Stomach (tissue), 4 donors: ENCODE measurements at regions not wholly inside any gene's neighbourhood (a gene's known extent, or its start where the extent isn't known, plus 50 kb on each side); places are given as distances from the start of the nearest gene placed in this dataset.

ENCODE experiments used
- POLR2A ChIP-seq, 4 donors: fragments of 450-650 bp; IDR thresholded peaks; one replicate each; pipeline ENCODE4 v1.6.1; 2016; ENCODE audit warnings: antibody characterized with exemption in 4 of 4, control low read depth in 2 of 4, mild to moderate bottlenecking in 1 of 4, moderate library complexity in 1 of 4
- TF ChIP-seq, protein P1 (sequence below), 7 experiments: fragments of 450-650 bp in 4 of 7; fragments of 200-600 bp in 3 of 7; sonication (generic) in 3 of 7; IDR thresholded peaks; one replicate each; pipeline ENCODE4 v1.5.1; 2016 to 2019; ENCODE audit warnings: antibody characterized with exemption in 7 of 7, control low read depth in 2 of 7, mild to moderate bottlenecking in 1 of 7

DNA sequence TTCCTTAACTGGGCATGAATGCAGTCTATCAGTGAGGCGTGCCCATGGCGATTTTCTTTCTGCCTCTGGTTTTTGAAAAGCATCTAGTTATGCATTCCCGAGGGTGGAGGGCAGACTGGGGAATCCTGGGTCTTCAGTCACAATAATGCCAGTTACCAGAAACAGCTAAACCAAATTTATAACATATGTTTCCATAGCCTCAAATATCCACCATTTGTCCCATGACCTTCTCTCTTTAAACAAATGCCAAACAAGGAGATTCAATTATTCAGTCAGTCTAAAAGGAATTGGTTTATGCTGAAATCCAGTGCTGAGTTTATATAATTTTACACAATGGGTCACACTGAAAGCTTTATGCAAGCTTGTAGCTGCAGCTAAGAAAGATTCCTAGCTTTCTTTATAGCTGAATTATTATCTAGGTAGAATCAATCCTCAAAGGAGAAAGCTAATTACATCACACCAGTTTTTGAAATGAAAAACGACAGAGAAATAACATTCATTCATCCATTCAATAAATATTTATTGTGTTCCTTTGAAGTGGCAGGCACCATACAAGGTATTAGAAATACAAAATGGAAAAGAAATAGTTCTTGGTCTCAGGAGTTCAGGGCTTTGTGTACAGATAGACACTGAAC is 131.3 kb upstream of the RAP1B start:
- TF ChIP-seq, protein P1, sequence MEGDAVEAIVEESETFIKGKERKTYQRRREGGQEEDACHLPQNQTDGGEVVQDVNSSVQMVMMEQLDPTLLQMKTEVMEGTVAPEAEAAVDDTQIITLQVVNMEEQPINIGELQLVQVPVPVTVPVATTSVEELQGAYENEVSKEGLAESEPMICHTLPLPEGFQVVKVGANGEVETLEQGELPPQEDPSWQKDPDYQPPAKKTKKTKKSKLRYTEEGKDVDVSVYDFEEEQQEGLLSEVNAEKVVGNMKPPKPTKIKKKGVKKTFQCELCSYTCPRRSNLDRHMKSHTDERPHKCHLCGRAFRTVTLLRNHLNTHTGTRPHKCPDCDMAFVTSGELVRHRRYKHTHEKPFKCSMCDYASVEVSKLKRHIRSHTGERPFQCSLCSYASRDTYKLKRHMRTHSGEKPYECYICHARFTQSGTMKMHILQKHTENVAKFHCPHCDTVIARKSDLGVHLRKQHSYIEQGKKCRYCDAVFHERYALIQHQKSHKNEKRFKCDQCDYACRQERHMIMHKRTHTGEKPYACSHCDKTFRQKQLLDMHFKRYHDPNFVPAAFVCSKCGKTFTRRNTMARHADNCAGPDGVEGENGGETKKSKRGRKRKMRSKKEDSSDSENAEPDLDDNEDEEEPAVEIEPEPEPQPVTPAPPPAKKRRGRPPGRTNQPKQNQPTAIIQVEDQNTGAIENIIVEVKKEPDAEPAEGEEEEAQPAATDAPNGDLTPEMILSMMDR (IDR thresholded peaks at IDR 0.05) = no peak
- TF ChIP-seq POLR2A (IDR thresholded peaks at IDR 0.05) = no peak
